DOHH2 (cell line): ENCODE measurements at regions not wholly inside any gene's neighbourhood (a gene's known extent, or its start where the extent isn't known, plus 50 kb on each side); places are given as distances from the start of the nearest gene placed in this dataset.

ENCODE experiments used
- H3F3A ChIP-seq: fragments of 200-600 bp; sonication (generic), shearing (Covaris generic); 2 replicates; pipeline ENCODE4 v1.6.0; 2016; ENCODE audit warnings: antibody characterized with exemption, mild to moderate bottlenecking; ENCODE audit not compliant: control insufficient read depth, insufficient read depth
- H3K27ac ChIP-seq: fragments of 200-600 bp; sonication (generic); 2 replicates; pipeline ENCODE4 v1.5.1; 2014; ENCODE audit warnings: low read depth, mild to moderate bottlenecking, low read length, moderate library complexity
- H3K27me3 ChIP-seq: fragments of 200-600 bp; sonication (generic); 2 replicates; pipeline ENCODE4 v1.6.1; 2014; ENCODE audit warnings: mild to moderate bottlenecking, low read length, mixed read lengths; ENCODE audit not compliant: control insufficient read depth
- H3K36me3 ChIP-seq: fragments of 200-600 bp; sonication (generic); 2 replicates; pipeline ENCODE4 v1.6.1; 2014; ENCODE audit warnings: mild to moderate bottlenecking, low read length, moderate library complexity, mixed read lengths; ENCODE audit not compliant: control insufficient read depth
- H3K4me1 ChIP-seq: fragments of 200-600 bp; sonication (generic); 2 replicates; pipeline ENCODE4 v1.6.1; 2014; ENCODE audit warnings: mild to moderate bottlenecking, low read length, mixed read lengths; ENCODE audit not compliant: control insufficient read depth
- H3K4me2 ChIP-seq: fragments of 200-600 bp; sonication (generic); 2 replicates; pipeline ENCODE4 v1.6.0; 2014; ENCODE audit warnings: mild to moderate bottlenecking, low read length, moderate library complexity
- H3K4me3 ChIP-seq: fragments of 200-600 bp; sonication (generic); 2 replicates; pipeline ENCODE4 v1.5.1; 2014; ENCODE audit warnings: mild to moderate bottlenecking, low read length, mixed read lengths
- H3K79me2 ChIP-seq: fragments of 200-600 bp; sonication (generic); 2 replicates; pipeline ENCODE4 v1.6.1; 2014; ENCODE audit warnings: mild to moderate bottlenecking, low read length, mixed read lengths; ENCODE audit not compliant: control insufficient read depth
- H3K9me2 ChIP-seq: fragments of 200-600 bp; sonication (generic); replicated peaks from 2 replicates; pipeline ENCODE4 v1.6.1; 2014; ENCODE audit warnings: mild to moderate bottlenecking, low read length, mixed read lengths; ENCODE audit not compliant: control insufficient read depth
- H3K9me3 ChIP-seq: fragments of 200-600 bp; sonication (generic); 2 replicates; pipeline ENCODE4 v1.6.1; 2014; ENCODE audit warnings: antibody characterized with exemption, low read length, mixed read lengths; ENCODE audit not compliant: control insufficient read depth, insufficient read depth
- H4K20me1 ChIP-seq: fragments of 200-600 bp; sonication (generic); 2 replicates; pipeline ENCODE4 v1.6.0; 2014; ENCODE audit warnings: low read depth, mild to moderate bottlenecking, antibody characterized with exemption, low read length, moderate library complexity; ENCODE audit not compliant: control insufficient read depth, insufficient read depth
- CTCF ChIP-seq: fragments of 200-600 bp; sonication (generic); IDR thresholded peaks from one replicate; pipeline ENCODE4 v1.5.1; 2014; ENCODE audit warnings: antibody characterized with exemption, mild to moderate bottlenecking, low read depth, low read length; ENCODE audit not compliant: poor library complexity, severe bottlenecking
- EZH2phosphoT487 ChIP-seq: fragments of 200-600 bp; sonication (generic); IDR thresholded peaks from 2 replicates; pipeline ENCODE4 v1.6.1; 2017; ENCODE audit warnings: borderline replicate concordance, mild to moderate bottlenecking, antibody characterized with exemption, low read length, moderate library complexity, mixed read lengths

GRCh38 chr21:19261731-19262376 lies 858.3 kb upstream of the TMPRSS15 start:
- no peaks in the 10 kb centered on the region for H3K36me3 ChIP-seq
- H3K9me2 ChIP-seq, result no peaks in the 10 kb centered on the region
- H3K79me2 ChIP-seq, result no peaks in the 10 kb centered on the region
- H3K4me1 ChIP-seq, result no peaks in the 10 kb centered on the region
- no peak overlapping the region for H3K4me2 ChIP-seq
- no peak for TF ChIP-seq CTCF
- no peak for TF ChIP-seq EZH2phosphoT487
- no peaks in the 10 kb centered on the region for H3F3A ChIP-seq
- H4K20me1 ChIP-seq, result no peaks in the 10 kb centered on the region
- H3K9me3 ChIP-seq, result no peaks in the 10 kb centered on the region
- H3K27me3 ChIP-seq, result no peaks in the 10 kb centered on the region
- H3K4me3 ChIP-seq, result no peak overlapping the region
- H3K27ac ChIP-seq, result no peak overlapping the region

GRCh38 chr21:19266636-19267035 lies 863.1 kb upstream of the TMPRSS15 start:
- TF ChIP-seq CTCF, result no peak
- no peak for TF ChIP-seq EZH2phosphoT487
- Histone ChIP-seq H3K4me2 (no peak overlapping the region), H3K27ac (no peak overlapping the region), H3K27me3 (no peaks in the 10 kb centered on the region), H3K36me3 (no peaks in the 10 kb centered on the region), H3K79me2 (no peaks in the 10 kb centered on the region), H3K9me3 (no peaks in the 10 kb centered on the region), H4K20me1 (no peaks in the 10 kb centered on the region), H3K4me3 (no peak overlapping the region), H3F3A (no peaks in the 10 kb centered on the region), H3K4me1 (no peaks in the 10 kb centered on the region), H3K9me2 (no peaks in the 10 kb centered on the region)

- H3K36me3 ChIP-seq, result no peaks in the 10 kb centered on the region
- no peaks in the 10 kb centered on the region for H3K4me1 ChIP-seq
- H4K20me1 ChIP-seq, result no peaks in the 10 kb centered on the region
- no peaks in the 10 kb centered on the region for H3K9me2 ChIP-seq
- TF ChIP-seq CTCF (no peak), EZH2phosphoT487 (no peak)
- H3F3A ChIP-seq, result no peaks in the 10 kb centered on the region
- H3K79me2 ChIP-seq, result no peaks in the 10 kb centered on the region
- H3K4me3 ChIP-seq, result no peak overlapping the region
- H3K27ac ChIP-seq, result no peak overlapping the region
- no peak overlapping the region for H3K4me2 ChIP-seq
- H3K27me3 ChIP-seq, result no peaks in the 10 kb centered on the region
- H3K9me3 ChIP-seq, result no peaks in the 10 kb centered on the region
Observed at GRCh38 chr21:19268686-19269085, 865.1 kb upstream of the TMPRSS15 start.
